ENCODE measurements at regions not wholly inside any gene's neighbourhood (a gene's known extent, or its start where the extent isn't known, plus 50 kb on each side); places are given as distances from the start of the nearest gene placed in this dataset.
A peak's percentile ranks its signal among the peaks of the same experiment; 100 is the strongest.

- no peak for ATAC-seq
- H3K27ac Mint-ChIP-seq: no peak overlapping the region
- DNase-seq: no peak
- H3K36me3 Mint-ChIP-seq (ENCODE audit: low read depth): peaks cover 2% of the 10 kb centered on the region
- no peak overlapping the region for H3K4me3 Mint-ChIP-seq
- peaks cover 52% of the 10 kb centered on the region for H3K27me3 Mint-ChIP-seq
- no peaks in the 10 kb centered on the region for H3K4me1 Mint-ChIP-seq
- H3K9me3 ChIP-seq (ENCODE audit: control insufficient read depth, low read length, poor library complexity, severe bottlenecking): no peaks in the 10 kb centered on the region
Measured at GRCh38 chr13:110773480-110773879, 60.0 kb downstream of the ING1 start.

GRCh38 chr13:110774051-110774450 is 60.6 kb downstream of the ING1 start:
- no peak overlapping the region for H3K27ac Mint-ChIP-seq
- H3K9me3 ChIP-seq (ENCODE audit: control insufficient read depth, low read length, poor library complexity, severe bottlenecking): no peaks in the 10 kb centered on the region
- H3K36me3 Mint-ChIP-seq (ENCODE audit: low read depth): peaks cover 2% of the 10 kb centered on the region
- ATAC-seq (no peak), DNase-seq (no peak)
- peaks cover 55% of the 10 kb centered on the region for H3K27me3 Mint-ChIP-seq
- no peak overlapping the region for H3K4me3 Mint-ChIP-seq
- H3K4me1 Mint-ChIP-seq: no peaks in the 10 kb centered on the region

GRCh38 chr13:110774490-110774889 is 61.0 kb downstream of the ING1 start:
- no peak for DNase-seq
- H3K27ac Mint-ChIP-seq: no peak overlapping the region
- H3K4me1 Mint-ChIP-seq: no peaks in the 10 kb centered on the region
- no peaks in the 10 kb centered on the region for H3K9me3 ChIP-seq (ENCODE audit: control insufficient read depth, low read length, poor library complexity, severe bottlenecking)
- ATAC-seq: no peak
- H3K27me3 Mint-ChIP-seq: peaks cover 54% of the 10 kb centered on the region
- H3K4me3 Mint-ChIP-seq: no peak overlapping the region
- H3K36me3 Mint-ChIP-seq (ENCODE audit: low read depth): peaks cover 2% of the 10 kb centered on the region

GRCh38 chr13:110775576-110775975 is 62.1 kb downstream of the ING1 start:
- H3K27ac Mint-ChIP-seq: peak overlapping the region; percentile 63
- no peaks in the 10 kb centered on the region for H3K4me1 Mint-ChIP-seq
- no peaks in the 10 kb centered on the region for H3K9me3 ChIP-seq (ENCODE audit: control insufficient read depth, low read length, poor library complexity, severe bottlenecking)
- ATAC-seq (no peak), DNase-seq (no peak)
- H3K4me3 Mint-ChIP-seq: no peak overlapping the region
- H3K27me3 Mint-ChIP-seq: peaks cover 44% of the 10 kb centered on the region
- H3K36me3 Mint-ChIP-seq (ENCODE audit: low read depth): peaks cover 2% of the 10 kb centered on the region

- Mint-ChIP-seq H3K4me1 (no peaks in the 10 kb centered on the region), H3K27ac (no peak overlapping the region), H3K4me3 (no peak overlapping the region), H3K27me3 (peaks cover 42% of the 10 kb centered on the region), H3K36me3 (ENCODE audit: low read depth) (peaks cover 2% of the 10 kb centered on the region)
- no peaks in the 10 kb centered on the region for H3K9me3 ChIP-seq (ENCODE audit: control insufficient read depth, low read length, poor library complexity, severe bottlenecking)
- DNase-seq (no peak), ATAC-seq (no peak)
Measured at GRCh38 chr13:110777251-110777820, 63.8 kb downstream of the ING1 start.

GRCh38 chr13:110779022-110779421 is 65.5 kb downstream of the ING1 start:
- no peak for DNase-seq
- H3K9me3 ChIP-seq (ENCODE audit: control insufficient read depth, low read length, poor library complexity, severe bottlenecking): no peaks in the 10 kb centered on the region
- Mint-ChIP-seq H3K27me3 (peaks cover 41% of the 10 kb centered on the region), H3K36me3 (ENCODE audit: low read depth) (peaks cover 2% of the 10 kb centered on the region), H3K27ac (no peak overlapping the region), H3K4me1 (no peaks in the 10 kb centered on the region), H3K4me3 (no peak overlapping the region)
- ATAC-seq: no peak

- no peaks in the 10 kb centered on the region for H3K36me3 Mint-ChIP-seq (ENCODE audit: low read depth)
- no peaks in the 10 kb centered on the region for H3K4me1 Mint-ChIP-seq
- peaks cover 30% of the 10 kb centered on the region for H3K27me3 Mint-ChIP-seq
- no peaks in the 10 kb centered on the region for H3K9me3 ChIP-seq (ENCODE audit: control insufficient read depth, low read length, poor library complexity, severe bottlenecking)
- H3K27ac Mint-ChIP-seq: no peak overlapping the region
- DNase-seq (no peak), ATAC-seq (no peak)
- no peak overlapping the region for H3K4me3 Mint-ChIP-seq
Measured at GRCh38 chr13:110780422-110780821, 66.9 kb downstream of the ING1 start.

- H3K36me3 Mint-ChIP-seq (ENCODE audit: low read depth): no peaks in the 10 kb centered on the region
- ATAC-seq (no peak), DNase-seq (no peak)
- no peaks in the 10 kb centered on the region for H3K4me1 Mint-ChIP-seq
- H3K27me3 Mint-ChIP-seq: peaks cover 24% of the 10 kb centered on the region
- H3K27ac Mint-ChIP-seq: no peak overlapping the region
- H3K4me3 Mint-ChIP-seq: no peak overlapping the region
- H3K9me3 ChIP-seq (ENCODE audit: control insufficient read depth, low read length, poor library complexity, severe bottlenecking): no peaks in the 10 kb centered on the region
Measured at GRCh38 chr13:110782185-110782584, 68.7 kb downstream of the ING1 start.

- no peak for DNase-seq
- Mint-ChIP-seq H3K27me3 (peaks cover 21% of the 10 kb centered on the region), H3K4me1 (no peaks in the 10 kb centered on the region), H3K27ac (no peak overlapping the region), H3K4me3 (no peak overlapping the region), H3K36me3 (ENCODE audit: low read depth) (no peaks in the 10 kb centered on the region)
- H3K9me3 ChIP-seq (ENCODE audit: control insufficient read depth, low read length, poor library complexity, severe bottlenecking): no peaks in the 10 kb centered on the region
- ATAC-seq: no peak
Measured at GRCh38 chr13:110784704-110785103, 71.2 kb downstream of the ING1 start.

- no peak for ATAC-seq
- Mint-ChIP-seq H3K27me3 (peaks cover 16% of the 10 kb centered on the region), H3K36me3 (ENCODE audit: low read depth) (no peaks in the 10 kb centered on the region), H3K27ac (no peak overlapping the region), H3K4me3 (no peak overlapping the region), H3K4me1 (no peaks in the 10 kb centered on the region)
- no peak for DNase-seq
- no peaks in the 10 kb centered on the region for H3K9me3 ChIP-seq (ENCODE audit: control insufficient read depth, low read length, poor library complexity, severe bottlenecking)
Measured at GRCh38 chr13:110788778-110789177, 75.3 kb downstream of the ING1 start.

GRCh38 chr13:110789871-110790270 is 76.4 kb downstream of the ING1 start:
- no peaks in the 10 kb centered on the region for H3K36me3 Mint-ChIP-seq (ENCODE audit: low read depth)
- no peaks in the 10 kb centered on the region for H3K4me1 Mint-ChIP-seq
- H3K27me3 Mint-ChIP-seq: peaks cover 19% of the 10 kb centered on the region
- no peak overlapping the region for H3K27ac Mint-ChIP-seq
- ATAC-seq (no peak), DNase-seq (no peak)
- H3K4me3 Mint-ChIP-seq: no peak overlapping the region
- no peaks in the 10 kb centered on the region for H3K9me3 ChIP-seq (ENCODE audit: control insufficient read depth, low read length, poor library complexity, severe bottlenecking)

- no peak for DNase-seq
- peaks cover 2% of the 10 kb centered on the region for H3K9me3 ChIP-seq (ENCODE audit: control insufficient read depth, low read length, poor library complexity, severe bottlenecking)
- Mint-ChIP-seq H3K27me3 (peaks cover 20% of the 10 kb centered on the region), H3K36me3 (ENCODE audit: low read depth) (no peaks in the 10 kb centered on the region), H3K27ac (no peak overlapping the region), H3K4me1 (no peaks in the 10 kb centered on the region), H3K4me3 (no peak overlapping the region)
- ATAC-seq: no peak
Measured at GRCh38 chr13:110790371-110790770, 76.9 kb downstream of the ING1 start.

GRCh38 chr13:110794209-110794608 is 80.7 kb downstream of the ING1 start:
- Mint-ChIP-seq H3K4me1 (peaks cover 3% of the 10 kb centered on the region), H3K27me3 (peaks cover 29% of the 10 kb centered on the region), H3K27ac (no peak overlapping the region), H3K36me3 (ENCODE audit: low read depth) (peaks cover 4% of the 10 kb centered on the region), H3K4me3 (no peak overlapping the region)
- no peak for ATAC-seq
- H3K9me3 ChIP-seq (ENCODE audit: control insufficient read depth, low read length, poor library complexity, severe bottlenecking): peaks cover 3% of the 10 kb centered on the region
- no peak for DNase-seq

- Mint-ChIP-seq H3K27me3 (peaks cover 58% of the 10 kb centered on the region), H3K27ac (no peak overlapping the region), H3K4me1 (peaks cover 8% of the 10 kb centered on the region), H3K4me3 (no peak overlapping the region), H3K36me3 (ENCODE audit: low read depth) (peaks cover 7% of the 10 kb centered on the region)
- ATAC-seq: no peak
- peaks cover 3% of the 10 kb centered on the region for H3K9me3 ChIP-seq (ENCODE audit: control insufficient read depth, low read length, poor library complexity, severe bottlenecking)
- DNase-seq: no peak
Measured at GRCh38 chr13:110797230-110797877, 83.9 kb downstream of the ING1 start.
